GM06990 (cell line): ENCODE measurements at regions not wholly inside any gene's neighbourhood (a gene's known extent, or its start where the extent isn't known, plus 50 kb on each side); places are given as distances from the start of the nearest gene placed in this dataset.
"Not testable (repeated sequence)": the region's sequence is repeated elsewhere in the genome, so short reads cannot be mapped to it uniquely, and the experiment has no call there.

Experiments used
- DNase-seq: peaks from one replicate; pipeline ENCODE4 v3.0.0-alpha.2; 2011; ENCODE audit not compliant: insufficient read length; ENCODE audit errors: extremely low read depth
- H3K27me3 ChIP-seq: replicated peaks from 2 replicates; pipeline ENCODE4 v1.6.0; 2011; ENCODE audit warnings: low read length; ENCODE audit not compliant: control insufficient read depth, insufficient read depth
- H3K36me3 ChIP-seq: 2 replicates; pipeline ENCODE4 v1.5.1; 2011; ENCODE audit warnings: low read length; ENCODE audit not compliant: control insufficient read depth, insufficient read depth
- H3K4me3 ChIP-seq: replicated peaks from 2 replicates; pipeline ENCODE4 v1.5.1; 2011; ENCODE audit warnings: low read depth, mild to moderate bottlenecking, control low read depth, low read length
- CTCF ChIP-seq: IDR thresholded peaks from 2 replicates; pipeline ENCODE4 v1.5.1; 2011; ENCODE audit warnings: low read length, control low read depth, mild to moderate bottlenecking, inconsistent platforms; ENCODE audit not compliant: insufficient read depth, poor library complexity, severe bottlenecking

GRCh38 chr6:28686446-28687027 lies 160.9 kb downstream of the GPX5 start:
- TF ChIP-seq CTCF = peak; percentile 51
- not testable (repeated sequence) for DNase-seq, H3K36me3 ChIP-seq, H3K4me3 ChIP-seq, H3K27me3 ChIP-seq

- H3K4me3 ChIP-seq, DNase-seq, H3K36me3 ChIP-seq, H3K27me3 ChIP-seq: not testable (repeated sequence)
These were observed 161.8 kb downstream of the GPX5 start for GRCh38 chr6:28687309-28687981.

GRCh38 chr6:28691991-28692390 lies 166.3 kb downstream of the GPX5 start:
- DNase-seq, H3K4me3 ChIP-seq, H3K27me3 ChIP-seq: not testable (repeated sequence)

GRCh38 chr6:28693033-28693750 lies 167.5 kb downstream of the GPX5 start:
- TF ChIP-seq CTCF = no peak
- H3K4me3 ChIP-seq = no peak overlapping the region
- H3K36me3 ChIP-seq = no peaks in the 10 kb centered on the region
- no peaks in the 10 kb centered on the region; the same call in 1 of the 2 replicates for H3K27me3 ChIP-seq
- DNase-seq = no peak

More at GRCh38 chr6:28691991-28692390, 166.3 kb downstream of the GPX5 start:
- not testable (repeated sequence) for H3K36me3 ChIP-seq

GRCh38 chr6:28693751-28694443 lies 168.2 kb downstream of the GPX5 start:
- Histone ChIP-seq H3K36me3 (no peaks in the 10 kb centered on the region), H3K27me3 (no peaks in the 10 kb centered on the region; the same call in 1 of the 2 replicates), H3K4me3 (no peak overlapping the region)
- no peak for TF ChIP-seq CTCF
- no peak for DNase-seq

GRCh38 chr6:28695715-28696114 lies 170.0 kb downstream of the GPX5 start:
- no peak overlapping the region for H3K4me3 ChIP-seq
- no peak for TF ChIP-seq CTCF
- H3K36me3 ChIP-seq = no peaks in the 10 kb centered on the region
- no peaks in the 10 kb centered on the region; the same call in 1 of the 2 replicates for H3K27me3 ChIP-seq
- DNase-seq = no peak
